NCI-H526 treated with DMSO at 0.1 percent for 48 hours (cell line): ENCODE measurements at regions not wholly inside any gene's neighbourhood (a gene's known extent, or its start where the extent isn't known, plus 50 kb on each side); places are given as distances from the start of the nearest gene placed in this dataset.
A peak's percentile ranks its signal among the peaks of the same experiment; 100 is the strongest.
"Not testable (repeated sequence)": the region's sequence is repeated elsewhere in the genome, so short reads cannot be mapped to it uniquely, and the experiment has no call there.

Source experiments
- DNase-seq: peaks from one replicate; lab custom pipeline; 2025; lab: John Stamatoyannopoulos, UW

DNA sequence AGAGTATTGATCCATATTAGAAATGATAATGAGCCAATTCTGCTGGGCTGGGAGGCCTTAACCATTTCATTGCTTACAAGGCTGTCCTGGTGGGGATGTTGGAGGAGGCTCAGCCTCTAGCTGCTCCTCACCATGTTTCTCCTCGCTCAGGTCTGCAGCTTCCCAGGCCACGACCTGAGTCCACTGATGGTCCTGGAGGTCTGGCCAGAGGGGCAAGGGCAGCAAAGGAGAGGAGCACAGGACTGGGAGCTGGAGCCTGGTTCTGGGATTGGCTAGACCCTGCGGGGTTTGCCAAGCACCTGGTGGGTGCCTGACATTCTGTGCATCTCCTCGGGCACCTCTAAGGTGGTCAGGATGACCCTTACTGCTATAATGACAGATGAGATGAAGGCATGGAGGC, 92.6 kb downstream of the KIF26A start:
- DNase-seq, result no peak

DNA sequence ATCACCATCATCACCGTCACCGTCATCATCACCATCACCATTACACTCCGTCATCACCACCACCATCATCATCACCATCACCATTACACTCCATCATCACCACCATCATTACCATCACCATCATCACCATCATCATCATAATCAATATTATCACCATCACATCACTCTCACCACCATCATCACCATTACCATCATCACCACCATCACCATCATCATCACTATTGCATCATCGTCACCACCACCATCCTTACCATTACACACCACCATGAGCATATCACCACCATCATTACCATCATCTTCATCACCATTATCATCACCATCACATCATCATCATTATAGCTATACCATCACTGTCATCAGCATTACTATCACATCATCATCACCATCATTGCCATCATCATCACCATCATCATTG, 93.7 kb downstream of the KIF26A start:
- no peak for DNase-seq

DNA sequence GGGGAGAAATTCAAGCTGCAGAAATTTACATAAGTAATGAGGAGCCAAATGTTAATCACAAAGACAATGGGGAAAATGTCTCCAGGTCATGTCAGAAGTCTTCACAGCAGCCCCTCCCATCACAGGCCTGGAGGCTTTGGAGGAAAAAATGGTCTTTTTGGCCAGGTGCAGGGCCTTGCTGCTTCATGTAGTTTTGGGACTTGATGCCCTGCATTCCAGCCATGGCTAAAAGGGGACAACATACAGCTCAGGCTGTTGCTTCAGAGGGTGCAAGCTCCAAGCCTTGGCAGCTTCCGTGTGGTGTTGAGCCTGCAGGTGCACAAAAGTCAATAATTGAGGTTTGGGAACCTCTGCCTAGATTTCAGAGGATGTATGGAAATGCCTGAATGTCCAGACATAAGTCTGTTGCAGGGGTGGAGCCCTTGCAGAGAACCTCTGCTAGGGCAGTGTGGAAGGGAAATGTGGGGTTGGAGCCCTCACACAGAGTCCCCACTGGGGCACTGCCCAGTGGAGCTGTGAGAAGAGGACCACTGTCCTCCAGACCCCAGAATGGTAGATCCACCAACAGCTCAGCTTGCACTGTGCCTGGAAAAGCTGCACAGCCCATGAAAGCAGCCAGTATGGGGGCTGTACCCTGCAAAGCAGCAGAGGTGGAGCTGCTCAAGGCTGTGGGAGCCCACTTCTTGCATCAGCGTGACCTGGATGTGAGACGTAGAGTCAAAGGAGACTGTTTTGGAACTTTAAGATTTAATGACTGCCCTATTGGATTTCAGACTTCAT, 95.8 kb downstream of the KIF26A start:
- not testable (repeated sequence) for DNase-seq

DNA sequence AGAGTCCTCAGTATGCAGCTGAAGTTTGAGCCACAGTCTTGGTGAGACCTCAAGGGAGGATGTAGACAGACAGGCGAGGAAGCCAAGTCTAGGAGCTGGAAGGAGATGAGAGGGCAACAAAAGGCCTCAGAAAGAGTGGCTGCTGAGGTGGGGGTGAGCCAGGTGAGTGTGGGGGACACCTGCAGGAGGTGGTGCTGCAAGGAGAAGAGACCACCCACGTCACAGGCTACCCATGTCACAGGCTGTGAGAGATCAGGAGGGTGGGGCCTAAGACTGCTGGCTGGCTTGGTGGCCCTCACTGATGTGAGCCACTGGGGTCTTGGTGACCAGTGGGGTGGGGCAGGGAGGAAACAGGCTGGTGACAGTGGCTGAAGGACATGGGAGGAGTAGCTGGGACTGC, 97.3 kb downstream of the KIF26A start:
- no peak for DNase-seq

DNA sequence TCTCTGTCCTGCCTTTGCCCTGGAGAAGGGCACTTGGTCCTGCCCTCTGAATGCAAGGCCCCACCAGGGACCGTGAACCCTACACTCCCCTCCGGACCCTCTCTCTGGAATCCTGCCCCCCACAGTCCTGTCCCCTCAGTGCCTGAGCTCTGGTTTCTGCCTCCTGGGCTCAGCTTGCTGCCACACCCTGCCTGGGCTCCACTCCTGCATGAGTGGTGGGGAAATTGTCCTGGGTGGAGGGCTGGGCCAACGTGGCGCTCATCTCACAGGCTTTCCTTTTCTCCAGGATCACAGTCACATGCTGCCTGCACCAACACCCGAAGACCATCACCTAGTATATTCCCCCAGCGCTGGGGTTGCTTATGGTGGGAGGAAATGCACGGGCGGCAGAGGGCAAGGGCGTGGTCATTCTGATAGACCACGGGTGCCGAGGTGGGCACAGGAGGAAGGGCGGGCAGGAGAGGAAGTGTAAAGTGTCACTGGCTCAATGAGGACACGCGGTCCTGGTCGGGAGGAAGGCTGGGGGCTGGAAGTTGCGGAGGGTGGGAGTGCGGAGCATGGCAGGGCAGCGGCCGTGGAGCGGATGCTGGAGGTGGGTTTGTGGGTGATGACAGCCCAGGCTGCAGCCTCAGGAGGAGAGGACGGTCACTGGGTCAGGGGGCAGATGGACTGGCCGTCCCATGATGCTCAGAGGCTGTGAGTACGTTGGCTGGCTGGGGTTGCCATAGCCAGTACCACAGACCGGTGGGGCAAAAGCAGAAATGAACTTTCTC, 99.5 kb downstream of the KIF26A start:
- no peak for DNase-seq

DNA sequence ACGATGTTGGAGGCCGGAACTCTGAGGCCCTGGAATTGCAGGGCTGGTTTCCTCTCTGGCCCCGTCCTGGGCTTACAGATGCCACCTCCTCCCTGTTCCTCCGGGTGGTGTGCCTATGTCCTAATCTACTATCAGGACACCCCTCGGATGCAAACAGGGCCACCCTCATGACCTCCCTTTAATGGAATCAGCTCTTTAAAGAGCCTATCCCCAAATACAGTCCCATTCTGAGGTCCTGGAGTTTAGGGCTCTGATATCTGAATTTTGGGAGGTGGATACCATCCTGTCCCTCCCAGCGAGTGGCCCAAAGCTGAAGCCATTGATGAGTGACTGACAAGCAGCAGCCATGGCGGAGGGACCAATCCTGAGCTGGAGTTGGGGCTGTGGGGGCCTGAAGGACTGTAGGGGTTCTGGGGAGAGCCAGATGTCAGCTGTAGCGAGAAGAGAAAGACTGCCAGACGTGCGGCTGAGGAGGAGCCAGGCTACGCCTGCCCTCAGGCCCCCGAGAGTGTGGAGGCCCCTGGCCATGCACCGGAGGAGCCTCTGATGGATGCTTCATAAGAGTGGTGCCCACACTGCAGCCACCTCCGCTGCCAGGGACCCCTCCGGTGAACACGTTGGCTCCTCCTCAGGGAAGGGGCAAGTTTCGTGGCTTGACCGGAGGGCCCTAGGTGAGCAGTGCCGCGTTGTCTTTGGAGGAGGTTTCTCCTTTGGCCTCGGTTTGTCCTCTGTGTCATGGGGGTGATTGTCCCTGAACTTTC, 100.2 kb downstream of the KIF26A start:
- DNase-seq, result no peak

DNA sequence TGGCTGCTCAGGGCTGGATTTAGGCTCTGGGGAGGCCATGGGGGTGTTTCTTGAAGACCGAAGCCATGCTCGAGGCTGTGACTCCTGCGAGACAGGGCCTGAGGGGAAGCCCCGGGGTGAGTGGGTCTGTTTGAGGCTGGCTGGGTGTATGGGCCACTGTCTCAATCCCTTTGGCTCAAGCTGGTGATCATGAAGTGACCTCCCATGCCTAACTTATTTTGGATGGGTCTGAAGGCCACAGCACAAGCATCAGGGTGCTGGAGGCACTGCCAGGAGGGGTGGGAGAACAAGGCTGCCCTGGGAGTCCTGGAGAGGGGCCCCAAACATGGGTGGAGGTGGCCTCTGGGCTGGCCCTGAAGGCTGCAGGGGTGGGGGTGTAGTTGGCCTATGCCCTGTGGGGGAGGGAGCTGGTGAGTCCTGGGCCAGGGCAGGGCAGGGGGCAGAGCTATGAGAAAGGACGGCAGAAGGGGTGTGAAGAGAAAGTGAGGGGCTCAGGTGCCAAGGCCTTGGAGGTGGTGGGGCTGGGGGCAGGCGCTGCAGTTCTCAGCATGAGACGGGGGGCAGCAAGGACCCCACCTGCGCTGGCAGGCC, 100.9 kb downstream of the KIF26A start:
- no peak for DNase-seq

DNA sequence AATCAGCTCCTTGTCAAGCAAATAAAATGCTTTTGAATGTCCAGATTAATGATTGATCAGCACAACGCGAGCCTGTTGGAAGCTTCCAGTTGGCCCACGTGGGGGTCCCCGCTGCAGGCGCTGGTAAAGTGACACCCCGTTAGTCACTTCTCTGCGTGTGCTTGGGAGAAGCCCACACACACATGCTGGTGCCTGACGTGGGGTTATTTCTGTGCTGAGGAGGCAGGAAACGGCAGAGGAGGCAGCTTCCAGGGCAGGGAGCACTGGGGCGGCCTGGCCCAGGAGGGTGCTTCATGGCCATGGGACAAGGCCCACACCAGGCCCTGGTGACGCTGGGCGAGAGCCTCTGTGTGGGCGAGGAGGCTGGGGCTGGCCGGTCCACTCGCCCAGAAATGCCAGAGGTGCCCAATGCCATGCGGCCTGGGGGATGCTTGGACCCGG, 101.5 kb downstream of the KIF26A start:
- no peak for DNase-seq

DNA sequence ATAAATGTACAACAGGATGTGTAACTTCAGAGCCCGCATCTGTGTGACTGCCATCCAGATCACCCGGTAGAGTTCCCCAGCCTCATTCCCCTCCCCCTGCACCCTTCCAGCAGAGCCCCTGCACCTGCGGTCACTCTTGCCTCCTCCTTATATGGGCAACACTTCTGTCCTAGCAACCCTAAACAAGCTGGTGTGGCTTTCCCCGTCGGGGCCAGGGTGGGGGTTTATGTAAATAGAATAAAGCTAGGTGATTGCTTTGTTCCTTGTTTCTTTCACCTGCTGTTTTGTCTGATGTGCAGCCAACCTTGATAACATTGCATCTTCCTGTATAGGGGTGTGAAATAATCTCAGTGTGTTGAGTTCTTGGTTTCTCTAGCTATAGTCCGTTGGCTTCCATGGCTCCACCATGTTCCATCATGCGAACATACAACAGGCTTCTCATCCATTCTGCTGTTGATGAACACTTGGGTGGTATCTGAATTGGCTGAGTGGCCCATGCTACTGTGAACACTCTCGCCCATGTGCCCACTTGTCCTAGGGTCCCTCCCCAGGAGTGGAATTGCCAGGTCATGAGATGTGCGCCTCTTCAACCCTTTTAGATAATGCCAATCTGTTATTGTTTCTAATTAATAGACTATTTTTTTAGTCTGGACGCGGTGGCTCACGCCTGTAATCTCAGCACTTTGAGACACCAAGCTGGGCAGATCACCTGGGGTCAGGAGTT, 102.2 kb downstream of the KIF26A start:
- DNase-seq, result peak; percentile 88

DNA sequence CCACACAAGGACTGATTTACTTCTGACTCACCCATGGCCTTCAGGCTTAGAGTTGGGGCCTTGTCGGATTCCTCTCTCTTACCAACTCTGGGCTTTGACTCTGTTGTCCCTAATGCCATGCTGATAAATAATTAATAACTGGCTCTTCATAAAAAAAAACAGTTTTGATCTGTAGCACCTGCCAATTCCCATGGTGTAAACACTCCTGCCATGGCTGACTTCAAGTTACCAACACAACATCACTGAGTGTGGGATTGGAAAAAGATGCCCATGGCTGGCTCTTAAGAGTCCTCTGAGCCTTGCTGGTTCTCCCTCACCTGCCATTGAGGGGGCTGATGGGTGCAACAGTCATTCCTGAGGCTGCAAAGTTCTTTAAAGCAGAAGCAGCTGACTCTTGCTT, 104.8 kb downstream of the KIF26A start:
- DNase-seq, result no peak

DNA sequence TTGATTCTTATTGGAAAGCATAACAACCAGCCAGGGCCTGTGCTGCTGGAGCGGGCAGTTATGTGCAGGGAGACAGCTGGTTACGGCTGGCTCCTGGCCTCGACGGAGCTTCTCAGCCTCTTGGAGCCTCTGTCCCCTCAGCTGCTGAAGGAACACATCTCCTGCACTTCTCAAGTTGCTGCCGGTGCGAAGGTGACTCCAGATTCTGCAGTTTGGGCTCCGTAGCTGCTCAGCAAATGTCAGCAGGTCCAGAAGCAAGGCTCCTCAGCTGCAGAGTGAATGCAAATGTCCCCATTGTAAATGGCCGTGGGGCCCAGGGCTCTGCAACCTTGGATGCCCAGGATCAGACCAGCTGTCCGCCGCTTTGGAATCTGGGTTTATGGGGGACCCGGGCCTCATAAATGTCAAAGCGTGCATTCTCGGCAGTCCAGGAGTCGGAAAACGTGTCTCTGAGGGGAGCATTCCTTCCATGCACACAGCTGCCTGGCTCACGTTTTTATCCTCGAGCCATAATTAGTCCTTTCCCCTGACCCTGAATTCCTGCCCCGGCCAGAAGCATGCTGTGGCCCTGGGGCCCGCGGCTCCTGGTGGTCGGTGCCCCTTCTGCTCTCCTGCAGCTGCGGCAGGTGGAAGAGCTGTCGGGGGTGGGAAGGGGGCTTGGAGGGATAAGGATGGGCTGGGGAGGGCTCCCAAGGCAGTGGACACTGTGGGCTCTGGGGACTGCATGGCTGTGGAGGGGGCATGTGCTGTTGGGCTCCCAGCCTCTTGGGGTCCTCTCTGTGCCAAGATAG, 106.0 kb downstream of the KIF26A start:
- no peak for DNase-seq

DNA sequence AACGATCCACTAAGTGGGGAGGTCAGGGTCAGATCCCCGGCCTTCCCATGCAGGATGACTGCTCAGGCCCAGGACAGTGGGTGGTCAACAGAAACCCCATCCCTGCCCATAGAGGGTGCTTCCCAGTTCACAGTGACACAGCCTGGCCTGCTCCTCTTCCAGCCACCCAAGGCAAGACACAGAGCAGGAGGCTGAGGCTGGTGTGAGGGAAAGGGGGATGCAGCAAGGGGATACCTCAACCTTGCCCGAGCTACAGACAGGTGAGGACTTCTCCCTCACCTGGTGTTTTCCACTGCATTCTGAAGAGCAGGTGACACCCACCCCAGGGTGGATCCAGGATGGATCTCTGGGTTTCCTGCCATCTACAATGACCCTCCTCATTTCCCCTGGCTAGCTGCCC, 106.7 kb downstream of the KIF26A start:
- DNase-seq, result no peak

DNA sequence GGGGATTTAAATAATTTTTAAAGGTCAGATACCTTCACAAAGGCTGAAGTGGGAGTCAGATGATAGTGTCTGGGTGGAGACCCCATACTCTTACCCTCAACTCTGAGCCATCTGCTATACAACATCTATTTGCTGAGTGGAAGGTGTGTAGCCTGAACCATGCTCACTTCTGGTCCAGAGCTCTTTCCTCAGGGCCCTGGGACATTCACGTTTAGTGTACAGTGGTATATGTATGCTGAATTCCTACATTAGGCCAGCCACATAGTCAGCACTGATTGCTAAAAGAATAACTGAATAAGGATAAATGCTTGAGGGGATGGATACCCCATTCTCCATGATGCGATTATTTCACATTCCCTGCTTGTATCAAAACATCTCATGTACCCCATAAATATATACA, 107.3 kb downstream of the KIF26A start:
- no peak for DNase-seq

DNA sequence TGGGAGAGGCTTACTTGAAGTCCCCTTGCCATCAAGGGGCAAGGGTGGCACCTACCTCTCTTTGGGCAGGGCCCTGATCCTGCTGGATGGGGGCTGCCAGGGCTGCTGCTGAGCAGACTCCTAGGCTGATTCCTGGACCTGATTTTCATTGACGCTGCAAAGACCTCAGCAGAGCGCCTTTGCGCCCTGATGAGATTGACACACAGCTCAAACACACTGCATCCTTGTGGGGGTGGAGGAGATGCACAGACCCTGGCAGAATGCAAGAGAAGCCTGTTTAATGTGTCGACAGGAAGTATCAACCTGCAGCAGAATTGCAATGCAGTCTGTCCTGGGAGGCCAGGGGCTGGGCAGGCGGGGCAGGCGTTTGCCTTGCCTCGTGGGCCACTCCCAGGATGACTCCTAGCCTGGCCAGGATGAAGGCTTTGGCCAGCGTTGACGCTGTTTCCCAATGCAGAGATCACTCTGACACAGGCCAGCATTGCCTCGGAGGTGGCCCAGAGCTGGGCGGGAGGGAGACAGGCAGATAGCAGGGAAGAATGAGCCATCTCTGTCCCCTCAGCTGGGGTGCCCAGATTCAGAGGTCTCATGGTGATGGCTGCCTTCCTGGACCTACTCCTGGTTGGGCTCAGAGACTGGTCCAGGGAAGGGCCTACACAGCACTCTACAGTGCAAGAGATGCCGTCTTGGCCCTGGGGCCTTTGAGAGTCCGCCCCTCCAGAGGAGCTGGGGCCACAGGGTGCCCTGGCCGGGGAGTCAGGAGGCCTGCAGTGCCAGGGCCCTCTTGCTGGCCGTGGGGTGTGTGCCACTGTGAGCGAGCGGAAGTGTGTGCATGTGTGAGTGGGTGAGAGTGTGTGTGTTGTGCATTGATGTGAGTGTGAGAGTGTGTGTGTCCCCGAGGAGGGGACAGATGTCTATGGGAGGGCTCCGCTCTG, 108.3 kb downstream of the KIF26A start:
- no peak for DNase-seq

DNA sequence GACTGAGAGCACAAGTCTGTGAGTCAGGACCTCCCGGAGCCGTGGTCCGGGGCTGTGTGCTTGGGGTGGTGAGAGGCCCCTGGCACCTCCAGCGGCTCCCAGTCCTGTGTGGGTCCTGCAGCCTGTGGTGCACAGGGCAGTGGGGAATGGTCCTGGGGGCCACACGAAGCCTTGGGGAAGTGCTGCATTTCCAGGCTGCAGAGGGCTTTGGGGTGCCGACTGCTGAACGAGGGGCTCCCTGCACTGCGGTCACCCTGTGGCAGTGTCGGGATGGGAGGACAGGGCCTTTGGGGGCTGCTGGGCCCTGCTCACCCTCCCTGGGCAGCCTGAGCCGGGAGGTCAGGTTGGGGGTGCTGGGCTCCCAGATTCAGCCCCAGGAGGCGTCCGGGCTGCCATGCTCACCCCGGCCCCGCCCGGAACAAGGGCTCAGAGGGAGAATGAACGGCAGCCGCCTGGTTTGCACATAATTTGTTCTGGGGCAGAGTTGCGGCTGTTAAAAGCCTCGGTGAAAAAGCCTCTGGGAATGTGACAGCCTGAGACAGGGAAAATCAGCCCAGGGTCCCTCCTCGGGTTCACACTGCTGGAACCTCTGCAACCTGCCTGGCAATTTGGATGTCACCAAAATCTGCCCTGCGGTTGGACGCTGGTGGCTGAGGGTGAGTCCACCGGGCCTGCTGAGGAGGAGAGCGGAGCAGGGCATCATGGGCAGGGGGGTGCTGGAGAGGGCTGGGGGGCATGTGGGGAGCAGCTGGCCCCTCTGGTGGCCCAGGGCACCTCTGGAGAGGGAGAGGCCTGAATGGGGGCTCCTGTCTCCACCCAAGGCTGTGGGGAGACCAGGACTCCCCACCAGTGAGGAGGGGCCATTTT, 109.2 kb downstream of the KIF26A start:
- DNase-seq, result no peak

DNA sequence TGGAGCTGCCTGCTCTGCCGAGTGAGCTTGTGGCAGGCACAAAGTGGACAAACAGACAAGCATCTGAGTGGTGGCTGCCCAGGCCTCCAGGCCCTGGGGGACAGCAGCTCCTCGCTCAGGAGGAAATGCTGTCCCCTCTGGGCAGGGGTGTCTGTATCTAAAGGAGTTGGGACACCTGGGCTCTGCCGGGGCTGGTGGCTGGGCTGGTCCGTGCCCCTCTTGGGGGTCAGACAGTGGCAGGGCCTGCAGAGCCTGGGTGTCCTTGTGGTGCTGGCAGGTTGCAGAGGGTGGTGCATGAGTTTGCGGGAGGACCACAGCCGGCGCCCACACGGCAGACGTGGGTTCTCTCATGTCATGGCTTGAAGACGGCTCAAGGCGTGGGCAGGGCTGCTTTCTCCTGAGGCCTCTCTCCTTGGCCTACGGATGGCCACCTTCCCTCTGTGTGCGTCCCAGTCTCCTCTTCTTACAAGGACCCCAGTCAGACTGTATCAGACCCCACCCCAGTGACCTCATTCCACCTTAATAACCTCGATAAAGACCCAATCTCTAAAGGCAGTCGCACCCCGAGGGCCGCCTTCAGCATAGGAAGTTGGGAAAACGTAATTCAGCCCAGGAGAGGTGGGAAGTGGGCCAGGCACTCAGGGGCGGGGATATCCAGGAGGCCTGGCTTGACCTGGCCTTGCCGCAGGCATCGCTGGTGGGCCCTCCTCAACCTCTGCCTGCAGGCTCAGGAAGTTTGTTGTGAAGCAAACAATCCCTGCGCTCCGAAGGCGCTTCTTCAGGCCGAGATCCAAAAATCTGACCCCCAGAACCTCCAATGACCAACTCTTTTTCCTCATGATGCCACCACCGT, 110.0 kb downstream of the KIF26A start:
- no peak for DNase-seq

DNA sequence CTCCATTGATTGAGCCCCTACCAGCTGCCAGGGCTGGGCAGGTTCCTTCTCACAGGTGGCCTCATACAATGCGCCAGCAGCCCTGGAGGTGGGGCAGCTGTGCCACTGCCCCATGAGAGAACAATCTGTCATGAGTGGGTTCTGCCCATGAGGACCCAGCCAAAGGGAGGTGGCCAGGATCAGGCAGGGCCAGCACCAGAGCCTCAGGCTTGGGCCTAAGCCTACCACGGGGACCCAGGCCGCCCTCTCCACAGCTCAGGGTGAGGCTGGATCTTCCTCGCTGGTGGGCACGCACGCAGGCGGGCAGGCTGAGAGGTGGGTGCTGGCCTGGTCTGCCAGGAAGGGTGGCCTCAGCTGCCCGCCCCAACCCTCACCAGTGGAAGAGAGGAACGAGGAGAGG, 110.7 kb downstream of the KIF26A start:
- no peak for DNase-seq

DNA sequence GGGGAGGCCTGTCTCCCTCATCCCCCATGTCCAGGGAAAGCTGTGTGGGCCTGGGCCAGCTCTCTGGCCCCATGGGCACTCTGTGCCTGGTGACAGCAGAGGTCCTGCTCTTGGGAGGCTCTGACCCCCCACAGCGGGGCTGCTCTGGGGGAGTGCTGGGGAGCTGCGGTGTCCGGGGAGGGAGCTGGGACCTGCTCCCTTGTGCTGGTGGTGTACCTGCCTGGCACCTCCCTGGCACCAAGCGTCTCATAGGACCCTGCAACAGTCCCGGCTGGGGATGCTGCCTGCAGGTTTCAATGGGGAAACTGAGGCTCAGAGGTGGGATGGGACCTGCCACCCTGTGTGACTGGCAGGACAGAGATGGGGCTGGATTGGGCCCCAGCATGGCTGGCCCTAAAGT, 111.3 kb downstream of the KIF26A start:
- no peak for DNase-seq
